MM.1S (cell line): ENCODE measurements at regions not wholly inside any gene's neighbourhood (a gene's known extent, or its start where the extent isn't known, plus 50 kb on each side); places are given as distances from the start of the nearest gene placed in this dataset.

Experiments
- EZH2phosphoT487 ChIP-seq: fragments of 300-600 bp; sonication (generic); IDR thresholded peaks from 2 replicates; pipeline ENCODE4 v1.6.1; 2018; ENCODE audit warnings: antibody characterized with exemption, low read length
- TF ChIP-seq, protein P1 (sequence below): fragments of 300-600 bp; sonication (generic); IDR thresholded peaks from 2 replicates; pipeline ENCODE4 v1.5.1; 2016; ENCODE audit warnings: antibody characterized with exemption, low read length, mixed read lengths

DNA sequence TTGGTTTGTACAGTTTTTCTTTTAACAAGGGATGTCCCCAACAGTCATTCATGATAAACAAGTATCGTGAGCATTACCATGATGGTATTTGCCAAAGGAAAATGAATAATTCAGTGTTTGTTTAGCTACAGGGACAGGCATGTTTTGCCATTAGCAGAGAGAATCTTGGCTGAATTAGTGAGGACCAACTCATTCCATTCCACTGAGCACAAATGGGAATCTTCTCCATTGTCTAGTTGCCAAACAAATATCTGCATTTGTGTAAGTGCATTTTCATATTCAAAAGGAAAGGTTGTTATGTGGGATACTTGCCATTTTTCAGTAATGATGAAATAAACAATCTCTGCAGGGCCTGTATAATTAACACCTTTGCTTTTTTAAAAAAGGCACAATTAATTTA lies 1762.6 kb downstream of the RPA4 start:
- TF ChIP-seq, protein P1, sequence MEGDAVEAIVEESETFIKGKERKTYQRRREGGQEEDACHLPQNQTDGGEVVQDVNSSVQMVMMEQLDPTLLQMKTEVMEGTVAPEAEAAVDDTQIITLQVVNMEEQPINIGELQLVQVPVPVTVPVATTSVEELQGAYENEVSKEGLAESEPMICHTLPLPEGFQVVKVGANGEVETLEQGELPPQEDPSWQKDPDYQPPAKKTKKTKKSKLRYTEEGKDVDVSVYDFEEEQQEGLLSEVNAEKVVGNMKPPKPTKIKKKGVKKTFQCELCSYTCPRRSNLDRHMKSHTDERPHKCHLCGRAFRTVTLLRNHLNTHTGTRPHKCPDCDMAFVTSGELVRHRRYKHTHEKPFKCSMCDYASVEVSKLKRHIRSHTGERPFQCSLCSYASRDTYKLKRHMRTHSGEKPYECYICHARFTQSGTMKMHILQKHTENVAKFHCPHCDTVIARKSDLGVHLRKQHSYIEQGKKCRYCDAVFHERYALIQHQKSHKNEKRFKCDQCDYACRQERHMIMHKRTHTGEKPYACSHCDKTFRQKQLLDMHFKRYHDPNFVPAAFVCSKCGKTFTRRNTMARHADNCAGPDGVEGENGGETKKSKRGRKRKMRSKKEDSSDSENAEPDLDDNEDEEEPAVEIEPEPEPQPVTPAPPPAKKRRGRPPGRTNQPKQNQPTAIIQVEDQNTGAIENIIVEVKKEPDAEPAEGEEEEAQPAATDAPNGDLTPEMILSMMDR = no peak
- TF ChIP-seq EZH2phosphoT487 = no peak
